A673 (cell line): ENCODE measurements at regions not wholly inside any gene's neighbourhood (a gene's known extent, or its start where the extent isn't known, plus 50 kb on each side); places are given as distances from the start of the nearest gene placed in this dataset.

ENCODE experiments used
- CTCF ChIP-seq: fragments of 300-800, 200-600 bp; sonication (generic); conservative IDR thresholded peaks from 2 replicates; pipeline ENCODE4 v1.5.1; 2017; ENCODE audit warnings: low read depth, mild to moderate bottlenecking, antibody characterized with exemption, low read length, moderate library complexity, mixed read lengths
- EZH2 ChIP-seq: fragments of 200-600 bp; sonication (generic); IDR thresholded peaks from 2 replicates; pipeline ENCODE4 v1.6.1; 2017; ENCODE audit warnings: borderline replicate concordance, low read depth, mild to moderate bottlenecking, mixed read lengths, antibody characterized with exemption, low read length; ENCODE audit not compliant: poor library complexity, severe bottlenecking

GRCh38 chr2:181165199-181165868, 184.9 kb downstream of the UBE2E3 start:
- no peak for TF ChIP-seq CTCF
- no peak for TF ChIP-seq EZH2
